Stimulated activated CD8-positive, alpha-beta memory T cell treated with anti-CD3 and anti-CD28 coated beads, Interleukin-12 subunit alpha, Interleukin-12 subunit beta, amount 100 ng/mL, for 24 hours (primary cell): ENCODE measurements at regions not wholly inside any gene's neighbourhood (a gene's known extent, or its start where the extent isn't known, plus 50 kb on each side); places are given as distances from the start of the nearest gene placed in this dataset.

ENCODE experiments used
- DNase-seq: peaks from one replicate; pipeline ENCODE4 v3.0.0-alpha.2; 2020; ENCODE audit errors: extremely low read depth

DNA sequence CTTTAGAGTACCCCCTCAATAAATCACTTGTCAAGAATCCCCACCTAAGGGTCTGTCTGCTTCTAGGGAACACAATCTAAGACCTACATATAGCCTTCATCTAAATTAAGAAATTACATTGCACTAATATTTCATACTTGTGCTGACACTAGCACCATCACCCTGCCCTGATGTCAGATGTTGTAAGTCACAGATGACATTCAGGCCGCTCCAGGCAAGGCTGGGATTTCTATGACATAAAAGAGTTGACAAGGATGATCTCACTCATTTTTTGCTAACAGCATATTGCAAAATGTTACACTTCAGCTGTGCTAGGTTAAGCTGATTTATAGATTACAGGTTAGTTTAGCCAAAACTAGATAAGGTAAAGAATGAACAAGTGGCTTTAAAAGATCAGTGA is 372.5 kb upstream of the GRIA1 start:
- no peak for DNase-seq

DNA sequence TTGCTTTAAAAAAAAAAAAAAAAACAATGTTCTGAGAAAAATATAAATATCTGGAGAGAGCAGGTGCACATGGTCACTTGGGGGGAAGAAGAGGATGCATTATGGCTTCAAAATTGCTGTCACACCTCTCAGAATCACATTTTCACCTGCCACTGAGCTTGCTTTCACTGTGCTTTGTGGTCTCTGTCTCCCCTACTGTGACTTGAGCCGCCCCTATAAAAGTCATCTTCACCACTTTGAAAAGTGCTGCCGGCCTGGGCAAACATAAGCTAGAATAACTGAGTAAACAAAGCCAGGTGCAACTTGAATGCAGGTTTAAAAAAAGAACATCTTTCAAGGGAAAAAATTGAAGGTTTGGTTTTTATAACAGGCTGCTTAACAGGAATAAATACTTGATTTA is 368.1 kb upstream of the GRIA1 start:
- DNase-seq, result no peak

- no peak for DNase-seq
Observed at GRCh38 chr5:153130296-153130695, 360.2 kb upstream of the GRIA1 start.

- DNase-seq, result no peak
Observed at GRCh38 chr5:153135411-153135810, 355.1 kb upstream of the GRIA1 start.

DNA sequence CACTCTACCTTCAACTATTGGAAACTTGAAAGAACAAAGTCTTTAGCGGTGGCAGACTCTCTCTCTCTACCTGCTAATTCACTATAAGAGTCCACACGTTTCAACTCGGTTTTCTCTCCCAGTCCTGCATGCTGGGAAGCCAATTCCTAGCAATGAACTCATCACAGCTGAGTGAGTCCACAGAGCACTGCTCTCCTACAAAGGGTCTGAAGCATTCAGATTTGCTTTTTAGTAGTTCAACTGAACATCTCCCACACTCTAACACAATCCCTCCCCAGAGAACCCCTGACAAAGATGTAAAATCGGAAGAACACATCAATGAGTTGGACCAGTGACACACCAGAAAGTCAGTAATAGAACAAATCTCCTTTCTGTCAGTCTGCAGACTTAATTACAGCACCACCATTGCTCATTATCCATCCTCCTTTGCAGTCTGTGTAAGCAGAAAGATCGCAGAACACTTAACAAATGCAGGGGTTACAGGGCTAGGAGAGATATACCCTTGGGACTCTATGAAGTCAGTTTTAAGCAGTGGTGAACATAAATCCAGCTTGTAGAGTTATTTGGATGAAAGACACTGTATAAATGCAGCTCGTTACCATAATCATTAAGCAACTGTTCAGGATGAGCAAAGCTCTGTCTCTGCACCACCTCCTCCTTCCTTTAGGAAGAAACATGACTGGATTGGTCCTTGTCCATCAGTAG is 353.4 kb upstream of the GRIA1 start:
- DNase-seq, result no peak

- no peak for DNase-seq
Observed at GRCh38 chr5:153147891-153148623, 342.4 kb upstream of the GRIA1 start.

DNA sequence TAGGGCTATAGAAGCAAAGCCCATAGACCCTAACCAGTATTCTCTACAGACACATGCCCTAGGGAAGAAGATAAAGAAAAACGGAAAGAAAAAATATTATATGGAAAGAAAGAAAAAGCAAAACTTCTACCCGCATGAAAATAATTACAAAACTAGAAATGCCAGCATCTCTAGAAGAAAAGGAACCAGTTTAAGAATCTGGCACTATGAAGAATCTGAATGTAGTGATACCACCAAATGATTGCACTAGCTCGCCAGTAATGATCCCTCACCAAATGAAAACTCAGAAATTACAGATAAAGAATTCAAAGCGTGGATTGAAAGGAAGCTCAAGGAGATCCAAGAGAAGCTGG is 341.9 kb upstream of the GRIA1 start:
- DNase-seq, result no peak

GRCh38 chr5:153151558-153151957 is 338.9 kb upstream of the GRIA1 start:
- no peak for DNase-seq

- DNase-seq, result no peak
Observed at GRCh38 chr5:153153086-153153485, 337.4 kb upstream of the GRIA1 start.

DNA sequence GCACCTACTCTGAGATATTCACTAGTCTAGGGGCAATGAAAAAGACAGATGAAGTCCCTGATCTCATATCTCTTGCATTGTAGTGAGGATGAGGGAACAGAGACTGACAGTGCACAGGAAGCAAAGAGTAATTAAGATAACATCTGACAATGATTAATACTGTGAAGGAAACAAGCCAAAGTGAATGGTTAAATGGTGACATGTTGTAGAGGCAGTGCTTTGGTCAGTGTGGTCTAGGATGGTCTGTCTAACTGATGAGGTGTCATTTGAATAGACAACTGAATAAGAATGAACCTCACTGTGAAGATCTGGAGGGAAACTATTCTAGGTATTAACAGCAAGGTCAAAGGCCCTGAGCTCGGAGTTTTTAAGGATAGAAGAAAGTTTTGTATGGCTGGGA is 333.3 kb upstream of the GRIA1 start:
- DNase-seq, result no peak

DNA sequence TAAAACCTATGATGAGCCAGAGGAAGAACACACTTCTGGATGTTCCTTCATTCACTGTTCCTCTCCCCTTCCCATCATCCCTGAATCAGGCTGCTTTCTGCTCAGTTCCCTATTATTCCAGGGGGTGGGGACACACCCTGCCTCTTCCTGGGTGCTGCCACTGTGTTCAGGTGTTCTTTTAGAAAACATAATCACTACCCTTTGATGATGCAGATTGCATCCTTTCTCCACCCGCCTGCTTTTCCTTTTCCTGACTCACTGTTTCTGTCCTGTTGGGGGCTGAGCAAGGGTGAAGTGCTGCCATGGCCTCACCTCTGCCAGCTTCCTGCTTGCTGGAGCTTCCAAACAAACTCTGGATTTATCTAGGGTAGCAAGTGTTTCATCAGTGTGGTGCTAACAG is 331.9 kb upstream of the GRIA1 start:
- DNase-seq, result no peak

- no peak for DNase-seq
Observed at GRCh38 chr5:153159616-153160015, 330.9 kb upstream of the GRIA1 start.

DNA sequence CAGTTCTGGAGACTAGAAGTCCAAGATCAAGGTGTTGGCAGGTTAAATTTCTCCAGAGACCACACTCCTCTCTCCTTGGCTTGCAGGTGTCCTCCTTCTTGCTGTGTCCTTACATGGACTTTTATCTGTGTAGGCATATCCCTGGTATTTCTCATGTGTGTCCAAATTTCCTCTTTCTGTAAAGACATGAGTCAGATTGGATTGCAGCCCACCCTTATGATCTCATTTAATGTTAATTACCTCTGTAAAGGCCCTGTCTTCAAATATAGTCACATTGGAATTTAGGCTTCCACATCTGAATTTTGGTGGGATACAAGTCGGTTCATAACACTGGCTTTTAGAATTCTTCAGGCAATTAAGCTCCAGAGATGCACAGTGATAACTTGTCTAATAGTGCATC is 322.2 kb upstream of the GRIA1 start:
- no peak for DNase-seq

- no peak for DNase-seq
Observed at GRCh38 chr5:153187503-153187902, 303.0 kb upstream of the GRIA1 start.

- no peak for DNase-seq
Observed at GRCh38 chr5:153206361-153206760, 284.1 kb upstream of the GRIA1 start.

DNA sequence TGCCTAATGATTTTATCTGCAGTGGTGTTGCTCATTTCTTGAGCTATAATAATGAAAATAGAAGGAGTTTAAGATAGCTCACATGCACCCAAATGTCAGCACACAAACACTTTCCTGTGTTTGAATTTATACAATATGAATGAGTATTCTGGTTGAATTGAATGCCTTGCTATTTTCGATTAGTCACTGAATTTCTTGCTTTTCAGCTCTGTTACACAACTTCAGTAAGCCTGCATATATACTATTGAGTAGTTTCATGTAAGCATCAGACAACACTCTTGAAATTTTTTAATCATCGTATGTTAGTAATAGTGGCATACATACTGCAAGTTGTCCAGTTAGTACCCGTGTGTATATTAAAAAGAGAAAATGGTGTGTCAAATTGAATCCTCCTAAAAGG is 281.5 kb upstream of the GRIA1 start:
- DNase-seq, result no peak

GRCh38 chr5:153209687-153210086 is 280.8 kb upstream of the GRIA1 start:
- no peak for DNase-seq

DNA sequence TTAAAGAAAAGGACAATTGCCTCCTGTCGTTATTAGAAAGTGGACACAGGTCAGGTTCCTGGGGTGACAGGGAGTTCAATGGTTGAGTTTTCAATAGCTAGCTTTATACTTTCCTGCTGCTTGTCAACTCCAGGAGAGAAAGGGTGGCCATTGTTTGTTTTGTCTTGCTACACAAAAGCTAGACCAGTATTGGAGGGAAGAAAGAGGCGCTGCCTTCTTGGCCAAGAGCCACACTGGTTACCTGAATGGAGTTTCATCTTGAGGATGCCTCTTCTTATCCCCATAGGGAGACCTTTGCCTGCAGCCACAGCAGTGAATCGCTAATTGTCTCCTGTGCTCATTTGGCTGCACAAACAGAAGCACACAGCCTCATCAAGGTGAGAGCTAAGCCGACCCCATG is 279.4 kb upstream of the GRIA1 start:
- no peak for DNase-seq

DNA sequence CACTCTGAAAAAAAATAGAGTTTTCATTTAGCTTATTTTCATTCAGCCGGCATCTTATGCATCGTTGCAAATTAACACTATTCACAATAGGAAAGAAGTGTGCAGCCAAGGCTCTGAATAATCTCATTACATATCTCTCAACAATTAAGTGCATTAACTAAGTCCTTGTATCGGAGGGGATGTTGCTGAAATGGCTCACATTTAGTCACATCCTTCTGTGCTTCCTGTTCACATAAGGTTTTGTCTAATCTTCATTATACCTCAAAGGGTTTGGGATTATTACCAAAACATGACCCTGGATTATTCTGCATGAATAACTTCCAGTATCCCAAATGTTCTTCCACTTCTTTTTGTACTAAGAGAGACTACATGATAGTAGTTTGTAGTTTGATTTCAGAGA is 278.0 kb upstream of the GRIA1 start:
- no peak for DNase-seq

DNA sequence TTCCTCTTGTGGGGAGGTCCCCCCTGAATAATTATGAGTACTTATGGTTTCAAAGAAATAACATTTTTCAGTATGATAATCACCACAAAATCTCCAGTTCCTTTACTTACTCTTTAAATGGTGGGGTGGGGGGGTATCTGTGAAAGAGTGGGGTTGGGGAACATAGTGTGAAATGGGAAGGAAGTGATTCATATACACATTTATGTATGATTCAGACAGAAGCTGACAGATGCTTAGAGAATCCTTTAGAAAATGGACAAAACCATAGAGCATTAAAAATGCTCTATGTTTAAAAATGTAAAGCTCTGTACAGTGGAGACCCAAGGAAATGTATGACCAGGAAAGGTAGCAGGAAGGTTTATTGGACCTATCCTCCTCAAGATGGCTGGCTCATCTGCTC is 267.5 kb upstream of the GRIA1 start:
- no peak for DNase-seq

DNA sequence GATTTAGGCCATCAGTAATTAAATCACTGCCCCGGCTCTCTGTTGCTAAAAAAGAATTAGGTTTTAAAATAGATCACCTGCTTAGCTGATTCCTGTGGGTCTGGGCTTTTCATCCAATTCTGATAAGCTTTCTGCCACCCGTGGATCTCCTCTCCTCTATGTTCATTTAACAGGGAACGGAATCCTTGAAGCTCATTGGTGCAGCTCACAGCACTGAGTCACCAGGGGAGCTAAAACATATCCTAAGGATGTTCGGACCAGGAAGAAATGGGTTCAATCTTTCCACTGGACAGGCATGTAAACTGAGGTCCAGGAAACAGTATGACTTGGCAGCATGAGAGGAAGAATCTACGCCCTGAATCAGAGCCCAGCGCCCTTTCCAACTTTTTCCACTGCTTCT is 267.1 kb upstream of the GRIA1 start:
- DNase-seq, result no peak

DNA sequence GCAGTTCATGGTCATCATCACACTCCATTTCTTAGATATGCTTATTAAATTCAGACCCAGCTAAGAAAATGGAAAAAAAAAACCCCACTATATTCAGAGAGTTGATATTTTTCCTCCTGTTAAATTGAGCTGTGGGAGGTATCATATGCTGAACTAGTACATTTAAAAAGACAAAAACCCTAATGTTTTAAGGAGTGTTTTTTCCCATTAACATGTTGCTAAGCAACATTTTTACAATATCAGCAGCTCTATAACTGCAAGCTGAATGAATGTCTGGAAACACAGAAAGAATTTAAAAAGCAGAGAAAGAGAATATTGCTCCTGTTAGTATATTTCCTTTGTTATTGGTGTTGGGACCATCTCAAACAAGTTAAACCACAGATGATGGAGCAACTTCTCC is 265.8 kb upstream of the GRIA1 start:
- no peak for DNase-seq

- no peak for DNase-seq
Observed at GRCh38 chr5:153233933-153234332, 256.5 kb upstream of the GRIA1 start.

GRCh38 chr5:153236319-153236718 is 254.2 kb upstream of the GRIA1 start:
- DNase-seq, result no peak
